ENCODE measurements at regions not wholly inside any gene's neighbourhood (a gene's known extent, or its start where the extent isn't known, plus 50 kb on each side); places are given as distances from the start of the nearest gene placed in this dataset.

DNA sequence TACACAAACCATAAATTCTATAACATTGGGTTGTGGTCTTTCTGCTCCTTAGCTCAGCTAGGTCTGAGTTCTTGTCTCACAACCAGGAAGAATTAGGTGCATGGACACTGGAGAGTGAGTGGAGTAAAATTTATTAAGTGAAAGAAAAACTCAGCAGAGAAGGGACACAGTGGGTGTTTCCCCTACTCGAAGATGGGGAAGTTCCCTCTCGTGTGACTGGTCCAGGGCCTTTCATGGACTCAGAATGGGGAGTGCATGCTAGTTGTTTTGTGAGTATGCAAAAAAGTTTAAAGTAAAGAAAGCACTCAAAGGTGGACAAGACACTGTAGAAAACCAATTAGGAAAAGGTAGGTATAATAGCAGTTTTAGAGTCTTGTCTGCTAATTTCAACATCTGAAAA, 215.5 kb upstream of the RORA start:
- Histone ChIP-seq H3K36me3 (no peaks in the 10 kb centered on the region), H3K27me3 (no peaks in the 10 kb centered on the region), H3K27ac (no peak overlapping the region), H3K9me3 (no peaks in the 10 kb centered on the region), H3K4me1 (no peaks in the 10 kb centered on the region), H3K4me3 (no peak overlapping the region)
- intact Hi-C loops (cut with DNase I) = no loop called here
- 74 to 77% methylated on average over 2 of the region's 2 CpGs for WGBS, 2 donors
- no peak for DNase-seq
- TF ChIP-seq, protein P1, sequence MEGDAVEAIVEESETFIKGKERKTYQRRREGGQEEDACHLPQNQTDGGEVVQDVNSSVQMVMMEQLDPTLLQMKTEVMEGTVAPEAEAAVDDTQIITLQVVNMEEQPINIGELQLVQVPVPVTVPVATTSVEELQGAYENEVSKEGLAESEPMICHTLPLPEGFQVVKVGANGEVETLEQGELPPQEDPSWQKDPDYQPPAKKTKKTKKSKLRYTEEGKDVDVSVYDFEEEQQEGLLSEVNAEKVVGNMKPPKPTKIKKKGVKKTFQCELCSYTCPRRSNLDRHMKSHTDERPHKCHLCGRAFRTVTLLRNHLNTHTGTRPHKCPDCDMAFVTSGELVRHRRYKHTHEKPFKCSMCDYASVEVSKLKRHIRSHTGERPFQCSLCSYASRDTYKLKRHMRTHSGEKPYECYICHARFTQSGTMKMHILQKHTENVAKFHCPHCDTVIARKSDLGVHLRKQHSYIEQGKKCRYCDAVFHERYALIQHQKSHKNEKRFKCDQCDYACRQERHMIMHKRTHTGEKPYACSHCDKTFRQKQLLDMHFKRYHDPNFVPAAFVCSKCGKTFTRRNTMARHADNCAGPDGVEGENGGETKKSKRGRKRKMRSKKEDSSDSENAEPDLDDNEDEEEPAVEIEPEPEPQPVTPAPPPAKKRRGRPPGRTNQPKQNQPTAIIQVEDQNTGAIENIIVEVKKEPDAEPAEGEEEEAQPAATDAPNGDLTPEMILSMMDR (IDR thresholded peaks at IDR 0.05) = no peak
- TF ChIP-seq POLR2A (IDR thresholded peaks at IDR 0.05) (no peak), EP300 (IDR thresholded peaks at IDR 0.05) (no peak), POLR2AphosphoS5 (IDR thresholded peaks at IDR 0.05) (no peak)

DNA sequence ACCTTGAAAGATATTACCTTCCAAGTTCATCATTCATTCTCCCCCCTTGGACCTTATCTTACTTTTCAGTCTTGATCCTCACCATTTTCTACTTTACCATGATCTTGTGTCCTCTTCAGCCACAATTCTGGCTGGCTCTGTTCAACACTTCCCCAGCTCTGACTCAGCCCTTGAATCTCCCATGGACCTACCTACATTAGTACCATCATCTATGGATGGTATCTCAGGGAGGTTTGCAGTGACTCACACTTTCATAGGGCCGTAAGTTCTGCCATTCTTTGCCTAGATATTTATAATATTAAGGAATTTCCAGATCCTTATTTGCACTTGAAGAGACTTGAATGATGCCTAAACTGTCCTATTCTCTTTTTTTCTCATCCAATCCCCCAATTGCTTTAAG, 213.7 kb upstream of the RORA start:
- intact Hi-C loops (cut with DNase I) = no loop called here
- Histone ChIP-seq H3K9me3 (no peaks in the 10 kb centered on the region), H3K27me3 (no peaks in the 10 kb centered on the region), H3K27ac (no peak overlapping the region), H3K4me1 (no peaks in the 10 kb centered on the region), H3K4me3 (no peak overlapping the region), H3K36me3 (no peaks in the 10 kb centered on the region)
- TF ChIP-seq EP300 (IDR thresholded peaks at IDR 0.05) (no peak), POLR2A (IDR thresholded peaks at IDR 0.05) (no peak), POLR2AphosphoS5 (IDR thresholded peaks at IDR 0.05) (no peak)
- TF ChIP-seq, protein P1 (IDR thresholded peaks at IDR 0.05) = no peak
- DNase-seq = no peak
- WGBS, 2 donors = 86 to 90% methylated on average over 1 of the region's 1 CpG

DNA sequence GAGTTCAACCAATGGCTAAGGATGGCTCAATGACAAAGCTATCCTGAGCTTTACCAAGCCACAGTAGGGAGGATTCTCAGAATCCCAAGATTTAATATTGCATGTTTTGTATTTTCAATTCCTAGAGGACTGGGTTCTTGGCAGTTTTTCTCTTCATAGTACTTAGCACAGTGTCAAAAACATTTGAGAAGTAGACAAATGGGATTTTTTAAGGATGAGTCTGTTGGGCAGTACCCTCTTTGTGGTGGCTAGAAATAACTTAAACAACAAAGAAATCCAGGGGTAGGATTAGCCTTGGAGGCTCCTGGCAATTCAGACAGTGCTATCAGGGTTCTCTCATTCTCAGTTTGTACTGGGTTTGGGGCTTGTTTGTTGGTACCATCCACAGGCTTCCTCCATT, 212.8 kb upstream of the RORA start:
- no peak for DNase-seq
- Histone ChIP-seq H3K9me3 (no peaks in the 10 kb centered on the region), H3K36me3 (no peaks in the 10 kb centered on the region), H3K4me1 (no peaks in the 10 kb centered on the region), H3K27ac (no peak overlapping the region), H3K4me3 (no peak overlapping the region), H3K27me3 (no peaks in the 10 kb centered on the region)
- intact Hi-C loops (cut with DNase I) = no loop called here
- TF ChIP-seq, protein P1 (IDR thresholded peaks at IDR 0.05) = no peak
- no peak for TF ChIP-seq POLR2A (IDR thresholded peaks at IDR 0.05)

DNA sequence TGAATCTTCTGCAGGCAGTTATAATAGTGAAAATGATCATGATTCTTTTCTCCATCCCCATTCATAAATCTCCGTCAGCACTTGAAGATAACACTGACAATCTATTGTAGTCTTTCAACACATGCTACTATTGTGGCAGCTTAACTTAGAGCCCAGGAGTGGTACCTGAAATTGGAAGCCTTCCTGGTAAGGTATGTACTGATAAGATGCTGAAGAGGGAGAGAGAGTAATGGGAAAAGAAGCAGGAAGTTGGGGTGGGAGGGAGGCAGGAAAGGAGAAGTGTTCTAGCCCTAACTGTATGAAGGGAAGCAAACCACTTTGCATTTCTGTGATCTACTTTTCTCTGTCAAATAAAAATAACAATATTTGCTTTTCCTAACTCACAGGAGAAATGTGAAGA, 197.4 kb upstream of the RORA start:
- WGBS, 2 donors = 26 to 40% methylated on average over 1 of the region's 1 CpG
- Histone ChIP-seq H3K27me3 (no peaks in the 10 kb centered on the region), H3K4me3 (no peak overlapping the region), H3K36me3 (no peaks in the 10 kb centered on the region), H3K9me3 (no peaks in the 10 kb centered on the region), H3K27ac (no peak overlapping the region), H3K4me1 (no peaks in the 10 kb centered on the region)
- intact Hi-C loops (cut with DNase I) = no loop called here
- DNase-seq = no peak
- TF ChIP-seq, protein P1 (IDR thresholded peaks at IDR 0.05) = no peak
- TF ChIP-seq POLR2A (IDR thresholded peaks at IDR 0.05) (no peak), POLR2AphosphoS5 (IDR thresholded peaks at IDR 0.05) (no peak)

DNA sequence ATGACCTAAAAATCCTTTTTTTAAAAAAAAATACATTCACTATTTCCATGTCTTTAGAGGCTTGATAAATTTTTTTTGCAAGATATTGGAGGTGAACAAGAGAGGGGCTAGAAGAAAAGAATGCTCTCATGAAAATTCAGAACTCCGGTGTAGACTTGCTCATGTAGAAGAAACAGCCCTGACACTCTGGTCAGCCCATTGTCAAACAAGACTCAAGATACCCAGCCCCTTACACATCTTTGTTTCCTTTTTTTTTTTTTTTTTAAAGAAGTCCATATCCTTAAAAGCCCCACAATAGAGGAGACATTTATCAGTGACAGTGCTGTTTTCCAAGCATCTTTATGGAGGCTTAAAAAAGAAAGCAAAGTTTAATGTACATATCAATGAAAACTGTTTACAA, 196.8 kb upstream of the RORA start:
- intact Hi-C loops (cut with DNase I) = no loop called here
- H3K4me3 ChIP-seq = no peak overlapping the region
- H3K36me3 ChIP-seq = no peaks in the 10 kb centered on the region
- no peaks in the 10 kb centered on the region for H3K9me3 ChIP-seq
- H3K27me3 ChIP-seq = no peaks in the 10 kb centered on the region
- 38 to 59% methylated on average over 1 of the region's 1 CpG for WGBS, 2 donors
- no peak for DNase-seq
- no peaks in the 10 kb centered on the region for H3K4me1 ChIP-seq
- no peak overlapping the region for H3K27ac ChIP-seq
- no peak for TF ChIP-seq POLR2A (IDR thresholded peaks at IDR 0.05)
- no peak for TF ChIP-seq POLR2AphosphoS5 (IDR thresholded peaks at IDR 0.05)
- no peak for TF ChIP-seq EP300 (IDR thresholded peaks at IDR 0.05)
- TF ChIP-seq, protein P1 (IDR thresholded peaks at IDR 0.05) = no peak
